ENCODE measurements at regions not wholly inside any gene's neighbourhood (a gene's known extent, or its start where the extent isn't known, plus 50 kb on each side); places are given as distances from the start of the nearest gene placed in this dataset.

DNA sequence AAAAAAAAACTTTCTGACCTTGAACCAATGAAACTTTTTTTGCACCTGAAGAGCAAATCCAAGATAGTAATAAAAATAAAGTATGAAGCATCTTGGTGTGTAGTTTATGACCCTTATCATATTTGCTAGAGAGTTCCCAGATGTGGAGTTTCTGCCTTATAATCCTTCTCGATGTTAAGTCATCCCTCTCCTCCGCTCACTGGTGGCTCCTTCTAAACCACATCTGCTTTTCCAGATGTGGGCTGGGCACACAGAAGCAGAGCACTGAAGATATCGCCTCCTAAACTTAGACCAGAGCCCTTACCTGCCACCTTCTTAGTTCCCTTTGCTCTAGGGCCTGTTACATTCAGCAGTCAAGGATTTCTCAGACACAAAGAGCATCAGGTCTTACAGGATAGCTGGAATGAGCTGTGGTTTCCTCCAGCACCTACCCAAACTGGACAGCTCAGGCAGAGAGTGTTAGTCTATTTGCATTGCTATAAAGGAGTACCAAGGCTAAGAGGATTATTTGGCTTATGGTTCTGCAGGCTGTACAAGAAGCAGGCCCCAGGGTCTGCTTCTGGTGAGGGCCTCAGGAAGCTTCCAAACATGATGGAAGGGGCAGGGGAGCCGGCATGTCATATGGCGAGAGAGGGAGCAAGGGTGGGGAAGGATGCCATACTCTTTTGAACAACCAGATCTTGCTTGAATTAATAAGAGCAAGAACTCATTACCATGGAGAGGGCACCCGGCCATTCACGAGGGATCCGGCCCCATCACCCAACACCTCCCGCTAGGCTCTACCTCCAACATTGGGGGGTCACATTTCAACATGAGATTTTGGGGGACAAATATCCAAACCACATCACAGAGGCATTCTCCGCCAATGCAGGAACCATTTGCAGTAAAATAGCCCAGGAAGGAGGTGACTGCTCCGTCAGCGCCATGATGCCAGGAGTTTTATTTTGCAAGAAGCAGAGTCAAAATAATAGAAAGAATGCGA lies 75.6 kb upstream of the HELT start:
- no peak overlapping the region for H3K4me3 ChIP-seq (ENCODE audit: low read length)
- H3K79me2 ChIP-seq (ENCODE audit: low read length), result no peaks in the 10 kb centered on the region
- H2AFZ ChIP-seq (ENCODE audit: low read depth, low read length), result no peak overlapping the region
- no peak overlapping the region for H3K4me2 ChIP-seq (ENCODE audit: low read length)
- H4K20me1 ChIP-seq (ENCODE audit: insufficient read depth, low read length), result no peaks in the 10 kb centered on the region
- H3K4me1 ChIP-seq (ENCODE audit: low read length), result no peaks in the 10 kb centered on the region
- no peak overlapping the region for H3K9ac ChIP-seq (ENCODE audit: low read length)
- no peaks in the 10 kb centered on the region for H3K9me3 ChIP-seq (ENCODE audit: insufficient read depth, low read length)
- TF ChIP-seq EZH2phosphoT487 (IDR thresholded peaks at IDR 0.05; ENCODE audit: low read depth), result no peak
- TF ChIP-seq, protein P1, sequence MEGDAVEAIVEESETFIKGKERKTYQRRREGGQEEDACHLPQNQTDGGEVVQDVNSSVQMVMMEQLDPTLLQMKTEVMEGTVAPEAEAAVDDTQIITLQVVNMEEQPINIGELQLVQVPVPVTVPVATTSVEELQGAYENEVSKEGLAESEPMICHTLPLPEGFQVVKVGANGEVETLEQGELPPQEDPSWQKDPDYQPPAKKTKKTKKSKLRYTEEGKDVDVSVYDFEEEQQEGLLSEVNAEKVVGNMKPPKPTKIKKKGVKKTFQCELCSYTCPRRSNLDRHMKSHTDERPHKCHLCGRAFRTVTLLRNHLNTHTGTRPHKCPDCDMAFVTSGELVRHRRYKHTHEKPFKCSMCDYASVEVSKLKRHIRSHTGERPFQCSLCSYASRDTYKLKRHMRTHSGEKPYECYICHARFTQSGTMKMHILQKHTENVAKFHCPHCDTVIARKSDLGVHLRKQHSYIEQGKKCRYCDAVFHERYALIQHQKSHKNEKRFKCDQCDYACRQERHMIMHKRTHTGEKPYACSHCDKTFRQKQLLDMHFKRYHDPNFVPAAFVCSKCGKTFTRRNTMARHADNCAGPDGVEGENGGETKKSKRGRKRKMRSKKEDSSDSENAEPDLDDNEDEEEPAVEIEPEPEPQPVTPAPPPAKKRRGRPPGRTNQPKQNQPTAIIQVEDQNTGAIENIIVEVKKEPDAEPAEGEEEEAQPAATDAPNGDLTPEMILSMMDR (IDR thresholded peaks at IDR 0.05; ENCODE audit: low read depth, low read length), result no peak
- H3K27ac ChIP-seq (ENCODE audit: low read length), result no peak overlapping the region
- H3K36me3 ChIP-seq (replicated peaks; ENCODE audit: low read depth, low read length), result no peaks in the 10 kb centered on the region
- no peaks in the 10 kb centered on the region for H3K27me3 ChIP-seq (ENCODE audit: low read depth, low read length)

DNA sequence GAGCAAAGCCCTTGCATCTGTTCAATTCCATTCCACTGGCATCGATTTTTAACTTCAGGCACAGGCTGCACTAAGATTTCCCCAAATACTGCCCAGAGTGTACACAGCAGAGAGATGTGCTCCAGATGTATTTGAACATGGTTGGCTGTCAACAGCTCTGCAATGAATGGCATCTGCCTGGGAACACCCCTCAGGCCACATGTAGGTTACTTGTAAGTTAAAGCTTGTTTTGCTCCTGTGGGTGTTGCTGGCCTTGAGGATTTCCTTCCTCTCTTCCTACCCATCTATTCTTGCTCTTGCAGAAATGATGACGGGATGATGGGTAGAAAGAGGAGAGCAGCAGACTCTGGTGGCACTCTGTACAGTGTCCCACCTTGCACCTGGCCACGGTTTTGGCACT lies 69.3 kb upstream of the HELT start:
- Histone ChIP-seq H3K4me1 (ENCODE audit: low read length) (no peaks in the 10 kb centered on the region), H3K9ac (ENCODE audit: low read length) (no peak overlapping the region), H4K20me1 (ENCODE audit: insufficient read depth, low read length) (no peaks in the 10 kb centered on the region), H3K27ac (ENCODE audit: low read length) (no peak overlapping the region), H3K4me3 (ENCODE audit: low read length) (no peak overlapping the region), H2AFZ (ENCODE audit: low read depth, low read length) (no peak overlapping the region), H3K27me3 (ENCODE audit: low read depth, low read length) (no peaks in the 10 kb centered on the region), H3K9me3 (ENCODE audit: insufficient read depth, low read length) (no peaks in the 10 kb centered on the region), H3K4me2 (ENCODE audit: low read length) (no peak overlapping the region), H3K79me2 (ENCODE audit: low read length) (no peaks in the 10 kb centered on the region), H3K36me3 (replicated peaks; ENCODE audit: low read depth, low read length) (no peaks in the 10 kb centered on the region)
- TF ChIP-seq EZH2phosphoT487 (IDR thresholded peaks at IDR 0.05; ENCODE audit: low read depth), result no peak
- TF ChIP-seq, protein P1 (IDR thresholded peaks at IDR 0.05; ENCODE audit: low read depth, low read length), result no peak

DNA sequence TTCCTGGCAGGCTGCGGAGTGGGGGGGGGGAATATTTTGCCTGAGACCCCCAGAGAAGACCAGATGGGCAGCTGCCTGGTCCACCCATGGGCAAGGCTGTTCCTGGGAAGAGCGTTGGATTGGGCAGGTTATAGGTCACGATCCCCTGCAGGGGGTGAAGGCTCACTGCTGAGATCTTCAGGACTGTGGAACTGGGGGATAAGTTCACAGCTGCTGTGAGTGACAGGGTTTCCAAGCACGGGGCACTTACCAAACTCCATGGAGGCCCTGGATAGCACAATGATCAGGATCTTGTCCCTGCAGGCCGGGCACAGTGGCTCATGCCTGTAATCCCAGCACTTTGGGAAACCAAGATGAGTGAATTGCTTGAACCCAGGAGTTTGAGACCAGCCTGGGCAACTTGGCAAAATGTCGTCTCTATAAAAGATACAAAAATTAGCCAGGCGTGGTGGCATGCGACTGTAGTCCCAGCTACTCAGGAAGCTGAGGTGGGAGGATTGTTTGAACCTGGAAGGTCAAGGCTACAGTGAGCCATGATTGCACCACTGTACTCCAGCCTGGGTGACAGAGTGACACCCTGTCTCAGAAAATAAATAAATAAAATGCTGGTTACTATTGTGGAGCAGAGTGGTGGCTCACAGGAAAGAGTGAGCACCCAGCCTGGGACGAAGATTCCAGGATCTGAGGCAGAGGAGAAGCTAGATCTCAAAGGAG lies 68.0 kb upstream of the HELT start:
- TF ChIP-seq, protein P1 (IDR thresholded peaks at IDR 0.05; ENCODE audit: low read depth, low read length), result no peak
- no peak for TF ChIP-seq EZH2phosphoT487 (IDR thresholded peaks at IDR 0.05; ENCODE audit: low read depth)
- H3K27ac ChIP-seq (ENCODE audit: low read length), result no peak overlapping the region
- no peaks in the 10 kb centered on the region for H3K27me3 ChIP-seq (ENCODE audit: low read depth, low read length)
- no peaks in the 10 kb centered on the region for H3K79me2 ChIP-seq (ENCODE audit: low read length)
- H4K20me1 ChIP-seq (ENCODE audit: insufficient read depth, low read length), result no peaks in the 10 kb centered on the region
- H2AFZ ChIP-seq (ENCODE audit: low read depth, low read length), result no peak overlapping the region
- no peaks in the 10 kb centered on the region for H3K4me1 ChIP-seq (ENCODE audit: low read length)
- H3K9me3 ChIP-seq (ENCODE audit: insufficient read depth, low read length), result no peaks in the 10 kb centered on the region
- no peak overlapping the region for H3K4me2 ChIP-seq (ENCODE audit: low read length)
- H3K9ac ChIP-seq (ENCODE audit: low read length), result no peak overlapping the region
- no peak overlapping the region for H3K4me3 ChIP-seq (ENCODE audit: low read length)
- H3K36me3 ChIP-seq (replicated peaks; ENCODE audit: low read depth, low read length), result no peaks in the 10 kb centered on the region

DNA sequence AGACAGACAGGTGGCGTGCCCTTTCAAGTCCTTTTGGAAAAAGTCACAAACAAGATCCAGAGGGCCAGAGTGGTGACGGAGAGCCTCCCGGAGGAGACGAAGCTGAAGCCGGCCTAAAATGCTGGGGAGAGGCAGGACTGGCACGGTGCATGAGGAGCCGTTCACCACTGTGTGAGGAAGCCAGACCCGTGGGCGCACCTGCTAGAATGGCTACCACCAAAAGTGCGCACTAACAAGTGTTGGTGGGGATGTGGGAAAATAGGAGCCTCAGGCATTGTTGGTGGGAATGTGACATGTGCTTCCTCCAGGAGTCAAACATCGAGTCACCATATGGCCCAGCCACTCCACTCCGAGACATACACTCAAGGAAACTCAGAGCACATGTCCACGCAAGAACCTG lies 67.4 kb upstream of the HELT start:
- H3K27me3 ChIP-seq (ENCODE audit: low read depth, low read length), result no peaks in the 10 kb centered on the region
- no peak overlapping the region for H3K27ac ChIP-seq (ENCODE audit: low read length)
- no peaks in the 10 kb centered on the region for H3K36me3 ChIP-seq (replicated peaks; ENCODE audit: low read depth, low read length)
- TF ChIP-seq, protein P1 (IDR thresholded peaks at IDR 0.05; ENCODE audit: low read depth, low read length), result no peak
- H3K9me3 ChIP-seq (ENCODE audit: insufficient read depth, low read length), result no peaks in the 10 kb centered on the region
- H3K4me1 ChIP-seq (ENCODE audit: low read length), result no peaks in the 10 kb centered on the region
- no peak overlapping the region for H2AFZ ChIP-seq (ENCODE audit: low read depth, low read length)
- H3K4me3 ChIP-seq (ENCODE audit: low read length), result no peak overlapping the region
- no peaks in the 10 kb centered on the region for H3K79me2 ChIP-seq (ENCODE audit: low read length)
- no peak overlapping the region for H3K4me2 ChIP-seq (ENCODE audit: low read length)
- no peaks in the 10 kb centered on the region for H4K20me1 ChIP-seq (ENCODE audit: insufficient read depth, low read length)
- H3K9ac ChIP-seq (ENCODE audit: low read length), result no peak overlapping the region

All from OCI-LY3 (cell line).